PC-9 (cell line): ENCODE measurements at regions not wholly inside any gene's neighbourhood (a gene's known extent, or its start where the extent isn't known, plus 50 kb on each side); places are given as distances from the start of the nearest gene placed in this dataset.

Experiments used
- EZH2 ChIP-seq: fragments of 200-600 bp; sonication (generic); IDR thresholded peaks from 2 replicates; pipeline ENCODE4 v1.8.0; 2017; ENCODE audit warnings: antibody characterized with exemption, low read depth
- TF ChIP-seq, protein P1 (sequence below): fragments of 200-600 bp; sonication (generic); conservative IDR thresholded peaks from 2 replicates; pipeline ENCODE4 v1.6.1; 2017; ENCODE audit warnings: mixed run types, antibody characterized with exemption, mild to moderate bottlenecking, moderate library complexity

DNA sequence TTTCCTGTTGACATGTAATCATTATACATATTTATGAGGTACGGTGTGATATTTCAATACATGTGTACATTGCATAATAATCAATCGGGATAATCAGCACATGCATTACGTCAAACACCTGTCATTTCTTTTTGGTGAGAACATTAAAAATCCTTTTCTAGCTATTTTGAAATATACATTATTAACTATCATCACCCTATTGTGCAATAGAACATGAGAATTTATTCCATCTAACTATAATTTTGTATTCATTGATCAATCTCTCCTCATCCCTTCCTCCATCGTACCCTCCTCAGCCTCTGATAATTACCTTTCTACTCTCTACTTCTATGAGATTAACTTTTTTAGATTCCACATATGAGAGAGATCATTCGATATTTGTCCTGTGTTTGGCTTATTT lies 170.9 kb upstream of the GHR start:
- TF ChIP-seq, protein P1, sequence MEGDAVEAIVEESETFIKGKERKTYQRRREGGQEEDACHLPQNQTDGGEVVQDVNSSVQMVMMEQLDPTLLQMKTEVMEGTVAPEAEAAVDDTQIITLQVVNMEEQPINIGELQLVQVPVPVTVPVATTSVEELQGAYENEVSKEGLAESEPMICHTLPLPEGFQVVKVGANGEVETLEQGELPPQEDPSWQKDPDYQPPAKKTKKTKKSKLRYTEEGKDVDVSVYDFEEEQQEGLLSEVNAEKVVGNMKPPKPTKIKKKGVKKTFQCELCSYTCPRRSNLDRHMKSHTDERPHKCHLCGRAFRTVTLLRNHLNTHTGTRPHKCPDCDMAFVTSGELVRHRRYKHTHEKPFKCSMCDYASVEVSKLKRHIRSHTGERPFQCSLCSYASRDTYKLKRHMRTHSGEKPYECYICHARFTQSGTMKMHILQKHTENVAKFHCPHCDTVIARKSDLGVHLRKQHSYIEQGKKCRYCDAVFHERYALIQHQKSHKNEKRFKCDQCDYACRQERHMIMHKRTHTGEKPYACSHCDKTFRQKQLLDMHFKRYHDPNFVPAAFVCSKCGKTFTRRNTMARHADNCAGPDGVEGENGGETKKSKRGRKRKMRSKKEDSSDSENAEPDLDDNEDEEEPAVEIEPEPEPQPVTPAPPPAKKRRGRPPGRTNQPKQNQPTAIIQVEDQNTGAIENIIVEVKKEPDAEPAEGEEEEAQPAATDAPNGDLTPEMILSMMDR: no peak
- TF ChIP-seq EZH2: no peak
